HepG2 (cell line): ENCODE measurements at regions not wholly inside any gene's neighbourhood (a gene's known extent, or its start where the extent isn't known, plus 50 kb on each side); places are given as distances from the start of the nearest gene placed in this dataset.

Source experiments
- ATAC-seq: fragments of 200-7000 bp; cut with Tn5 transposase; 3 replicates; pipeline ENCODE4 v1.9.1; 2020; ENCODE audit warnings: mild to moderate bottlenecking, moderate library complexity
- BruUV-seq: library from RNA; stranded (reverse); fragments of 400-500 nt; replicated peaks from 2 replicates; lab custom pipeline; 2021; lab: Mats Ljungman, UMichigan
- CTCF ChIA-PET: fragments of 300-600 bp; formaldehyde crosslinking; extraction: SDS; loops from one replicate; lab custom pipeline; 2021; ENCODE audit warnings: low total read pairs, inconsistent platforms, low intra/inter-chr PET ratio; lab: Yijun Ruan, JAX
- POLR2A ChIA-PET: fragments of 350-600 bp; sonication (Branson Sonifier 250); formaldehyde crosslinking; loops from one replicate; lab custom pipeline; 2020; ENCODE audit warnings: antibody characterized with exemption, inconsistent platforms; lab: Yijun Ruan, JAX
- DNase-seq: peaks from one replicate; pipeline ENCODE4 v3.0.0-alpha.2; 2015; ENCODE audit warnings: low spot score
- FAIRE-seq: peaks from 3 replicates; lab custom pipeline; 2011; peaks lifted over from hg19 to GRCh38; lab: Jason Lieb, UNC
- H2AFZ ChIP-seq: one replicate; pipeline ENCODE4 v1.6.1; 2011; ENCODE audit warnings: low read length, inconsistent platforms
- H3K27ac ChIP-seq: fragments of 300-600 bp; 3 replicates; pipeline ENCODE4 v1.8.0; 2011; ENCODE audit warnings: mixed run types, mild to moderate bottlenecking, mixed read lengths, low read length, inconsistent platforms; ENCODE audit not compliant: insufficient read depth; ENCODE audit errors: extremely low read length
- H3K27me3 ChIP-seq, 2 experiments: fragments of 200-600 bp in 1 of 2; 2 replicates in 1 of 2; 3 replicates in 1 of 2; pipeline versions ENCODE4 v1.6.0 to v1.8.0; 2011; ENCODE audit warnings: low read length in 2 of 2, mild to moderate bottlenecking in 2 of 2, moderate library complexity in 2 of 2, inconsistent platforms in 1 of 2; ENCODE audit not compliant: insufficient read depth in 2 of 2, control insufficient read depth in 1 of 2
- H3K36me3 ChIP-seq, 2 experiments: fragments of 200-600 bp in 1 of 2; replicated peaks in 1 of 2; 2 replicates in 1 of 2; 3 replicates in 1 of 2; pipeline versions ENCODE4 v1.5.1 to v1.8.0; 2011; ENCODE audit warnings: low read length in 2 of 2, inconsistent platforms in 1 of 2; ENCODE audit not compliant: insufficient read depth in 2 of 2, control insufficient read depth in 1 of 2
- H3K4me1 ChIP-seq: 2 replicates; pipeline ENCODE4 v1.5.1; 2012; ENCODE audit warnings: low read length, inconsistent platforms; ENCODE audit not compliant: insufficient read depth
- H3K4me2 ChIP-seq: 2 replicates; pipeline ENCODE4 v1.6.0; 2011; ENCODE audit warnings: low read depth, low read length, inconsistent platforms
- H3K4me3 ChIP-seq, 3 experiments: fragments of 200-600 bp in 1 of 3; sonication (generic), shearing (Covaris generic) in 1 of 3; replicated peaks in 1 of 3; 2 replicates each; pipeline ENCODE4 v1.5.1; 2011 to 2016; ENCODE audit warnings: low read length in 3 of 3, inconsistent platforms in 2 of 3, low read depth in 2 of 3, mild to moderate bottlenecking in 2 of 3, control low read depth in 1 of 3, mixed read lengths in 1 of 3; ENCODE audit not compliant: insufficient read depth in 1 of 3
- H3K79me2 ChIP-seq: one replicate; pipeline ENCODE4 v1.6.1; 2011; ENCODE audit warnings: low read length, inconsistent platforms; ENCODE audit not compliant: insufficient read depth
- H3K9ac ChIP-seq: 2 replicates; pipeline ENCODE4 v1.6.0; 2011; ENCODE audit warnings: mild to moderate bottlenecking, low read depth, low read length, inconsistent platforms; ENCODE audit not compliant: insufficient read depth
- H3K9me3 ChIP-seq: 2 replicates; pipeline ENCODE4 v1.5.1; 2012; ENCODE audit warnings: mild to moderate bottlenecking, low read length
- H4K20me1 ChIP-seq: 2 replicates; pipeline ENCODE4 v1.6.0; 2011; ENCODE audit warnings: inconsistent platforms, mild to moderate bottlenecking, low read length, moderate library complexity; ENCODE audit not compliant: insufficient read depth
- CHD2 ChIP-seq: IDR thresholded peaks from 2 replicates; pipeline ENCODE4 v1.6.1; 2011; ENCODE audit warnings: low read depth, low read length, improper control_type of control experiment
- ETV6 ChIP-seq: sonication (generic); formaldehyde crosslinking; conservative IDR thresholded peaks from 2 replicates; pipeline ENCODE4 v1.4.0; 2020; ENCODE audit warnings: missing genetic modification reagents
- NR1H2 ChIP-seq: sonication (generic); formaldehyde crosslinking; IDR thresholded peaks from 2 replicates; pipeline ENCODE4 v1.8.1; 2022; ENCODE audit warnings: low read depth, missing genetic modification reagents, borderline replicate concordance
- PHB2 ChIP-seq: fragments of 450-650 bp; IDR thresholded peaks from 2 replicates; pipeline ENCODE4 v1.6.1; 2018; ENCODE audit not compliant: partially characterized antibody
- PRMT3 ChIP-seq: sonication (generic); formaldehyde crosslinking; IDR thresholded peaks from 2 replicates; pipeline ENCODE4 v1.8.1; 2022; ENCODE audit warnings: low read depth, mild to moderate bottlenecking, moderate library complexity, missing genetic modification reagents, borderline replicate concordance
- SMC3 ChIP-seq: IDR thresholded peaks from 2 replicates; pipeline ENCODE4 v1.6.1; 2011; ENCODE audit warnings: low read length, improper control_type of control experiment
- TCF12 ChIP-seq, 2 experiments: fragments of 450-650 bp in 1 of 2; sonication (generic) in 1 of 2; formaldehyde crosslinking in 1 of 2; IDR thresholded peaks; 2 replicates each; pipeline versions ENCODE4 v1.6.1 to v1.8.0; 2017 to 2022; ENCODE audit warnings: antibody characterized with exemption in 1 of 2, mild to moderate bottlenecking in 1 of 2, missing genetic modification reagents in 1 of 2, moderate library complexity in 1 of 2
- ZNF329 ChIP-seq: sonication (generic); formaldehyde crosslinking; IDR thresholded peaks from 2 replicates; pipeline ENCODE4 v1.9.0; 2021; ENCODE audit warnings: low read depth, mild to moderate bottlenecking, missing genetic modification reagents
- WGBS: methylation state at CpG from one replicate; pipeline ENCODE4 v1.1.6; 2017; ENCODE audit warnings: low lambda C conversion rate; 5-methylcytosine and 5-hydroxymethylcytosine counted together
- in situ Hi-C: cut with HindIII; loops from 2 replicates; pipeline ENCODE4 v1.10.0; 2017; ENCODE audit warnings: low pct_unique_long_range_greater_than_20kb; ENCODE audit not compliant: extremely low pct_ligation_motif_present
- intact Hi-C: fragments of 100-400 bp; cut with micrococcal nuclease; formaldehyde crosslinking; loops from one replicate; pipeline ENCODE4 v1.10.0; 2022; ENCODE audit not compliant: unreplicated experiment
- TF ChIP-seq, protein P1 (sequence below): IDR thresholded peaks from 2 replicates; pipeline ENCODE4 v1.6.1; 2016; ENCODE audit warnings: mild to moderate bottlenecking
- TF ChIP-seq, protein P2 (sequence below): sonication (generic); formaldehyde crosslinking; IDR thresholded peaks from 2 replicates; pipeline ENCODE4 v1.9.0; 2021; ENCODE audit warnings: mild to moderate bottlenecking, missing genetic modification reagents
- TF ChIP-seq, protein P3 (sequence below): sonication (generic); formaldehyde crosslinking; IDR thresholded peaks from 2 replicates; pipeline ENCODE4 v1.5.0; 2020; ENCODE audit warnings: mild to moderate bottlenecking, missing genetic modification reagents

- in situ Hi-C loops (no loop called here), intact Hi-C loops (no loop called here)
- Histone ChIP-seq H3K4me3 (no peak overlapping the region), H3K9me3 (no peaks in the 10 kb centered on the region), H3K79me2 (no peaks in the 10 kb centered on the region), H3K9ac (no peak overlapping the region), H3K27ac (no peak overlapping the region), H2AFZ (no peak overlapping the region), H3K4me1 (peaks cover 17% of the 10 kb centered on the region), H4K20me1 (no peaks in the 10 kb centered on the region), H3K27me3 (peaks cover 0 to 9% of the 10 kb centered on the region in 2 experiments; a peak in 1 of 5 replicates), H3K36me3 (no peaks in the 10 kb centered on the region), H3K4me2 (no peak overlapping the region)
- ChIA-PET CTCF (no interaction called here), POLR2A (no interaction called here)
- no peak for ATAC-seq
- TF ChIP-seq NR1H2 (no peak), TCF12 (IDR thresholded peaks at IDR 0.05) (no peak), TCF12 (CRISPR knock-in tag; IDR thresholded peaks at IDR 0.05) (no peak), ETV6 (CRISPR knock-in tag) (no peak), SMC3 (no peak), ZNF329 (CRISPR knock-in tag) (no peak), PHB2 (no peak), CHD2 (no peak), PRMT3 (no peak)
- TF ChIP-seq, protein P1, sequence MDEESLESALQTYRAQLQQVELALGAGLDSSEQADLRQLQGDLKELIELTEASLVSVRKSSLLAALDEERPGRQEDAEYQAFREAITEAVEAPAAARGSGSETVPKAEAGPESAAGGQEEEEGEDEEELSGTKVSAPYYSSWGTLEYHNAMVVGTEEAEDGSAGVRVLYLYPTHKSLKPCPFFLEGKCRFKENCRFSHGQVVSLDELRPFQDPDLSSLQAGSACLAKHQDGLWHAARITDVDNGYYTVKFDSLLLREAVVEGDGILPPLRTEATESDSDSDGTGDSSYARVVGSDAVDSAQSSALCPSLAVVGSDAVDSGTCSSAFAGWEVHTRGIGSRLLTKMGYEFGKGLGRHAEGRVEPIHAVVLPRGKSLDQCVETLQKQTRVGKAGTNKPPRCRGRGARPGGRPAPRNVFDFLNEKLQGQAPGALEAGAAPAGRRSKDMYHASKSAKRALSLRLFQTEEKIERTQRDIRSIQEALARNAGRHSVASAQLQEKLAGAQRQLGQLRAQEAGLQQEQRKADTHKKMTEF (CRISPR knock-in tag): no peak
- TF ChIP-seq, protein P2, sequence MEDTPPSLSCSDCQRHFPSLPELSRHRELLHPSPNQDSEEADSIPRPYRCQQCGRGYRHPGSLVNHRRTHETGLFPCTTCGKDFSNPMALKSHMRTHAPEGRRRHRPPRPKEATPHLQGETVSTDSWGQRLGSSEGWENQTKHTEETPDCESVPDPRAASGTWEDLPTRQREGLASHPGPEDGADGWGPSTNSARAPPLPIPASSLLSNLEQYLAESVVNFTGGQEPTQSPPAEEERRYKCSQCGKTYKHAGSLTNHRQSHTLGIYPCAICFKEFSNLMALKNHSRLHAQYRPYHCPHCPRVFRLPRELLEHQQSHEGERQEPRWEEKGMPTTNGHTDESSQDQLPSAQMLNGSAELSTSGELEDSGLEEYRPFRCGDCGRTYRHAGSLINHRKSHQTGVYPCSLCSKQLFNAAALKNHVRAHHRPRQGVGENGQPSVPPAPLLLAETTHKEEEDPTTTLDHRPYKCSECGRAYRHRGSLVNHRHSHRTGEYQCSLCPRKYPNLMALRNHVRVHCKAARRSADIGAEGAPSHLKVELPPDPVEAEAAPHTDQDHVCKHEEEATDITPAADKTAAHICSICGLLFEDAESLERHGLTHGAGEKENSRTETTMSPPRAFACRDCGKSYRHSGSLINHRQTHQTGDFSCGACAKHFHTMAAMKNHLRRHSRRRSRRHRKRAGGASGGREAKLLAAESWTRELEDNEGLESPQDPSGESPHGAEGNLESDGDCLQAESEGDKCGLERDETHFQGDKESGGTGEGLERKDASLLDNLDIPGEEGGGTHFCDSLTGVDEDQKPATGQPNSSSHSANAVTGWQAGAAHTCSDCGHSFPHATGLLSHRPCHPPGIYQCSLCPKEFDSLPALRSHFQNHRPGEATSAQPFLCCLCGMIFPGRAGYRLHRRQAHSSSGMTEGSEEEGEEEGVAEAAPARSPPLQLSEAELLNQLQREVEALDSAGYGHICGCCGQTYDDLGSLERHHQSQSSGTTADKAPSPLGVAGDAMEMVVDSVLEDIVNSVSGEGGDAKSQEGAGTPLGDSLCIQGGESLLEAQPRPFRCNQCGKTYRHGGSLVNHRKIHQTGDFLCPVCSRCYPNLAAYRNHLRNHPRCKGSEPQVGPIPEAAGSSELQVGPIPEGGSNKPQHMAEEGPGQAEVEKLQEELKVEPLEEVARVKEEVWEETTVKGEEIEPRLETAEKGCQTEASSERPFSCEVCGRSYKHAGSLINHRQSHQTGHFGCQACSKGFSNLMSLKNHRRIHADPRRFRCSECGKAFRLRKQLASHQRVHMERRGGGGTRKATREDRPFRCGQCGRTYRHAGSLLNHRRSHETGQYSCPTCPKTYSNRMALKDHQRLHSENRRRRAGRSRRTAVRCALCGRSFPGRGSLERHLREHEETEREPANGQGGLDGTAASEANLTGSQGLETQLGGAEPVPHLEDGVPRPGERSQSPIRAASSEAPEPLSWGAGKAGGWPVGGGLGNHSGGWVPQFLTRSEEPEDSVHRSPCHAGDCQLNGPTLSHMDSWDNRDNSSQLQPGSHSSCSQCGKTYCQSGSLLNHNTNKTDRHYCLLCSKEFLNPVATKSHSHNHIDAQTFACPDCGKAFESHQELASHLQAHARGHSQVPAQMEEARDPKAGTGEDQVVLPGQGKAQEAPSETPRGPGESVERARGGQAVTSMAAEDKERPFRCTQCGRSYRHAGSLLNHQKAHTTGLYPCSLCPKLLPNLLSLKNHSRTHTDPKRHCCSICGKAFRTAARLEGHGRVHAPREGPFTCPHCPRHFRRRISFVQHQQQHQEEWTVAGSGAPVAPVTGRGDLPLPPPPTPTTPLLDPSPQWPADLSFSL (CRISPR knock-in tag): no peak
- TF ChIP-seq, protein P3, sequence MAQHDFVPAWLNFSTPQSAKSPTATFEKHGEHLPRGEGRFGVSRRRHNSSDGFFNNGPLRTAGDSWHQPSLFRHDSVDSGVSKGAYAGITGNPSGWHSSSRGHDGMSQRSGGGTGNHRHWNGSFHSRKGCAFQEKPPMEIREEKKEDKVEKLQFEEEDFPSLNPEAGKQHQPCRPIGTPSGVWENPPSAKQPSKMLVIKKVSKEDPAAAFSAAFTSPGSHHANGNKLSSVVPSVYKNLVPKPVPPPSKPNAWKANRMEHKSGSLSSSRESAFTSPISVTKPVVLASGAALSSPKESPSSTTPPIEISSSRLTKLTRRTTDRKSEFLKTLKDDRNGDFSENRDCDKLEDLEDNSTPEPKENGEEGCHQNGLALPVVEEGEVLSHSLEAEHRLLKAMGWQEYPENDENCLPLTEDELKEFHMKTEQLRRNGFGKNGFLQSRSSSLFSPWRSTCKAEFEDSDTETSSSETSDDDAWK (CRISPR knock-in tag): no peak
- BruUV-seq: no TSS peak
- no peak for DNase-seq
- 40% methylated on average over 3 of the region's 3 CpGs for WGBS
- no peak for FAIRE-seq
Observed at GRCh38 chr6:134521116-134521501, 203.2 kb upstream of the SGK1 start.
